NCI-H748 (cell line): ENCODE measurements at regions not wholly inside any gene's neighbourhood (a gene's known extent, or its start where the extent isn't known, plus 50 kb on each side); places are given as distances from the start of the nearest gene placed in this dataset.

Source experiments
- DNase-seq: peaks from one replicate; lab custom pipeline; 2025; ENCODE audit not compliant: unreplicated experiment; lab: John Stamatoyannopoulos, UW

DNA sequence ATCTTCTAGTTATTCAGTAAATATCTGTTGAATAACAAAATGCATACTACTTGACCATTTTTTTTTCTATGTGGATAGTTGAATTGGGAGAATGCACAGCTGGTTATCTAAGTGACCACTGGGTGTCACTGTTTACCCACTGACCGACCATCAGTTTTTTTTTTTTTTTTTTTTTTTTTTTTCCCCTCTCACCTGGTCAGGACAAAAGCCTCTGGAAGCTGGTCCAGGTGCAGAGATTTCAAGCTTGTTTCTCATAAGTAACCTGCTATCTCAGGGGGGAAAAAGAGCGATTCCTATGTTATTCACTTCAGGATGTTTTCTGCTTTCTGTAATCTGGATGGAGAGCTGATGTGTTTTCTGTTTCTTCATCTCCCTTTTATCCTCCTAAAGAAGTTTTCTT lies 256.0 kb downstream of the DCDC2C start:
- DNase-seq, result peak; percentile 90

GRCh38 chr2:3960106-3960505 lies 256.7 kb downstream of the DCDC2C start:
- DNase-seq, result no peak

GRCh38 chr2:3962719-3963118 lies 259.3 kb downstream of the DCDC2C start:
- no peak for DNase-seq

DNA sequence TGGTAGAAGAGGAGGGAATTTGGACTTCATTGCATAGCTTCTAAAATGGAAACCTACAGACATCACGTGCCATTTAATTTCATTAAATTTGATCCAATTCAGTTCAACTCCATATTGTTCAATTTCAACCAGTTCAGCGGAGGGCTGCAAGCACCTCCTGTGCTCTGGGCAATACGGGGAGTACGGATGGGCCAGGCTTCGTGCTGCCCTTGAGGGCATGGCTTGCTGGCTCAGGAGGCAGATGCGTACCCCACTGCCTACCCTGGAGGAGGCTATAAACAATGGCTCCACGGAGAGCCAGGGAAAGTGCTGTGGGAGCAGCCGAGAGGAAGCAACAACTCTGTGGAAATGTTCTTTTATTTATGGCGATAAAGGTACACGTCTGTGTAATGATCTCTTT lies 261.8 kb downstream of the DCDC2C start:
- DNase-seq, result no peak

DNA sequence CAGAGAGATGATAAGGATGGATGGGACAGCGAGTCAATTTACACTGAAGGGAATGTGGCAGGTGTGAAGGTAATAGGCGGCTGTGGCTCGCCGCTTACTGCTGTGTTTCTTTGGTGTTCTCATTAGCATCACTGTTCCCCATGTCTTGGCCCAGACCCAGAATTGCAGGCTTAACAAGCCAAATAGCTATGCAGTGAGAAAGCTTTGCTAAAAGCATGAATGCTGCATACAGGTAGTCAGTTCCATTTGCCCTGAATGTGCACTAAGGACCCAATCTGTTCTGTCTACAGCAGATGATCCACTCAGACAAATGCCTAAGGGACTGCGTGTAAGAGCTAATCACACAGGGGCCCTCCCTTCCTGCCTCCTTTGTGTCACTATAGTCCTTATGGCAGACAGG lies 262.6 kb downstream of the DCDC2C start:
- no peak for DNase-seq

- DNase-seq, result no peak
Observed at GRCh38 chr2:3966470-3966869, 263.1 kb downstream of the DCDC2C start.

GRCh38 chr2:3968736-3969135 lies 265.4 kb downstream of the DCDC2C start:
- DNase-seq, result no peak

GRCh38 chr2:3970791-3971651 lies 267.6 kb downstream of the DCDC2C start:
- DNase-seq, result peak; percentile 39

GRCh38 chr2:3971652-3972192 lies 268.3 kb downstream of the DCDC2C start:
- DNase-seq, result no peak

GRCh38 chr2:3972377-3972776 lies 269.0 kb downstream of the DCDC2C start:
- DNase-seq, result no peak

DNA sequence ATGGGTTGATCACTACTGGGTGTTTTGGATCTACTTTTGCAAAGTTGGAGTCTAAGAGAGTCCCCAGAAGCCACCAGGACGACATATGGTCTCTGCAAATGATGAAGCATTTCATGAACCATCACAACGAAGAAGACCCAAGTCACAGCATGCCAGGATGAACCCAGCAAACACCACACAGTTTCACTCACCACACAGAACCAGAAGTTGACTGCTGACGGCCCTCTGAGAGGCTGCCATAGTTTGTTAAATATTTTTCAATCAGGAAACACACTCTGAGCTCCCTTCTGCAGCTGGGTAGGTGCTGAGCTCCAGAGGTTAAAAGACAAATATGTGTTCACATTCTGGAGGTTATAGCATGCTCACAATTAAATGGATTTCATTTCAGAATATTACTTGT lies 271.4 kb downstream of the DCDC2C start:
- no peak for DNase-seq

DNA sequence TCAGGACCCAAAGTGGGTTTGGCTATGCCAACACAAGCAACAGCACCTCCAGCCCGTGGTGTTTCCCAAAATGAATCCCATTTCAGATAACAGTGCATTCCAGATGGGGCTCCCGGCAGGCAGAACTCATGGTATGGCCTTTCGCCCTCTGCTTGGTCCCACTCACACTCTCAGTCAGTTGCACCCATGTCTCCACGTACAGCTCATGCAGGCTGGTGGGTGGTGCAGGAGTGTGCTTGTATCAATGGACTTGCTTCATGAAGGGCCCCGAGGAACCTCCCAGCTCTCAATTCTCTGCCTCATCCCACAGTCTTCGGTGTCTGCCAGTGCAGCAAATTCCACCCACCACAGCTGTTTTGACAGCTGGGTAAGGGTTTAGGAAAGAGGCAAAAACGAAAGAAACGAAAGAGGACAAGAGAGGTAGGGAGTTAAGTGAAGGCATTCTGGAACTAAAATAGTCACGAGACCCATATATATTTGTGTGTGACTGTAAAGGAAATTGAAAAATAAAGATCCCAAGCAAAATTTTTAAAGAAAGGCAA lies 278.1 kb downstream of the DCDC2C start:
- DNase-seq, result no peak

DNA sequence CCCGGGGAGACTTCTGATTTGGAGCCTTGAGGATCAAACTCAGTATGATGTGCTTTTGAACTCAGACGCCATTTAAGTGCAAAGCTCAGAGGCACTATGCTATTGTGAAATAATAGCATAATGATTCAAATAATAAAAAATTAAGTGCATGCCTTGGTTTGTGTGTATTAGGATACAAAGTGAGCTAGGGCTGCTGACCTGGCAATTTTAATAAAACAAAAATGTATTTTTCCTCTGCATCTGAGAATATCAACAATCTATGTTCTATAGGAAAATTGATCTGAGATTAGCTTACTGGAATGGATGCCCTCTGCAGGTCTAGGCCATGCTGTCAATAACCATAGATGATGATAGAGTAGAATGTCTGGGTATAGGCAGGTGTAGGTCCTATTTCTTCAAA lies 278.8 kb downstream of the DCDC2C start:
- no peak for DNase-seq

- no peak for DNase-seq
Observed at GRCh38 chr2:3986063-3986462, 282.7 kb downstream of the DCDC2C start.

DNA sequence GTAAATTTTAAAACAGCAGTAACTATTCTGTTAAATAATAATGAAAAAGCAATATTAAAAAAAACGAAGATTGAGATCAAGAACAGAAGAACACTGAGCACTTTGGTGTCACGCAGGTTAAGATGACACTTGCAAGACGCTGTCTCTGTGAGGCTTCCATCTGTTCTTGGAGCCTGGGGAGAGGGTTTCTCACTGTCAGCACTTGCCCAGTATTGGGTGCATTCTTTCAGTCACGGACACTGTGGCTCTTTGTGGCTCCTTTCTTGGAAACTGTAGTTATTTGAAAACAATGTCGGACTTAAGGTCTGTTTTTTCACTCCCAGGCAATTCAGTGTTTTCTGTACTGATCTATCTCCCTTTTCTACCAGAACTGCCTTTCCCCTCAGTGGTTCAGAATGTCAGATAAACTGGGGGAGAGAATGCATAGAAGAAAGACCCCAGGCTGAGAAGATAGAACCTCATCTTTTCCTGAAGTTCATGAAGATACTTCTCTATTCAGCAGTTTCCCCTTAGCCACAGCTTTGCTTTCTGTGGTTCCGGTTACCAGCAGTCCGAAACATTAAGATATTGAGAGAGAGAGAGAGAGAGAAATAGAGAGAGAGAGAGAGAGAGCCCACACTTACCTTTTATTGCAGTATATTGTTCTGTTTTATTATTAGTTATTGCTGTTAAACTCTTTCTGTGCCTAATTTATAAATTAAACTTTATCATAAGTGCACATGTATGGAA lies 283.3 kb downstream of the DCDC2C start:
- DNase-seq, result no peak

GRCh38 chr2:4002841-4003403 lies 299.5 kb downstream of the DCDC2C start:
- no peak for DNase-seq

- DNase-seq, result no peak
Observed at GRCh38 chr2:4012197-4012596, 308.8 kb downstream of the DCDC2C start.

DNA sequence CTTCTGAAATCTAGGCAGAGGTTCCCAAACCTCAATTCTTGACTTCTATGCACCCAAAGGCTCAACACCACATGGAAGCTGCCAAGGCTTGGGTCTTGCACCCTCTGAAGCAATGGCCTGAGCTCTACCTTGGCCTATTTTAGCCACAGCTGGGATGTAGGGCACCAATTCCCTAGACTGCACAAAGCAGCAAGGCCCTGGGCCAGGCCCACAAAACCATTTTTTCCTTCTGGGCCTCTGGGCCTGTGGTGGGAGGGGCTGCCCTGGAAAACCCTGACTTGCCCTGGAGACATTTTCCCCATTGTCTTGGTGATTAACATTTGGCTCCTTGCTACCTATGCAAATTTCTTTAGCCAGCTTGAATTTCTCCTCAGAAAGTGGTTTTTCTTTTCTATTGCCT lies 315.2 kb downstream of the DCDC2C start:
- DNase-seq, result no peak

- DNase-seq, result peak; percentile 94
Observed at GRCh38 chr2:4020153-4020552, 316.8 kb downstream of the DCDC2C start.

GRCh38 chr2:4020649-4021048 lies 317.3 kb downstream of the DCDC2C start:
- no peak for DNase-seq

DNA sequence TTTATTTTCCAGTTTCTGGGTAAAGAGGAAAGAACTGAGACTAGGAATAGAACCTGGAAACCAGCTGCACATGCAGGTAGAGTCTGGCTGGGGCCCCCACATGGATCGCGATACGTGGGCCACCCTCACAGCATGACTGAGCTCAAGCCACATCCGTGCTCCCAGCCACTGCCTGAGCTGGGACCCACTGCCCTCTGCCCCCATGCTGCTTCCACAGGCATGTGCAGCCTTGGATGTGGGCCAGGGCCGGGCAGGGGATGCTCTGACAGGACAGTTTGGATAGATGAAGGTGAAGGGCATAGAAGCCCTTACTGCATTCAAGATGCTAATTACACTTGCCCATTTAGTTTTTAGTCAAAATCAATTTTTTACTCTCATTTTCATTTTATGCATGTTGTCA lies 321.2 kb downstream of the DCDC2C start:
- no peak for DNase-seq

- no peak for DNase-seq
Observed at GRCh38 chr2:4029081-4029480, 325.7 kb downstream of the DCDC2C start.
